PC-9 (cell line): ENCODE measurements at regions not wholly inside any gene's neighbourhood (a gene's known extent, or its start where the extent isn't known, plus 50 kb on each side); places are given as distances from the start of the nearest gene placed in this dataset.

Source experiments
- CTCF ChIP-seq: fragments of 200-600 bp; sonication (generic); conservative IDR thresholded peaks from 2 replicates; pipeline ENCODE4 v1.6.1; 2017; ENCODE audit warnings: mixed run types, antibody characterized with exemption, mild to moderate bottlenecking, moderate library complexity
- EZH2 ChIP-seq: fragments of 200-600 bp; sonication (generic); IDR thresholded peaks from 2 replicates; pipeline ENCODE4 v1.8.0; 2017; ENCODE audit warnings: antibody characterized with exemption, low read depth

- TF ChIP-seq CTCF (no peak), EZH2 (no peak)
Measured at GRCh38 chr4:75179510-75179909, 246.6 kb downstream of the PARM1 start.
